PC-3 (cell line): ENCODE measurements at regions not wholly inside any gene's neighbourhood (a gene's known extent, or its start where the extent isn't known, plus 50 kb on each side); places are given as distances from the start of the nearest gene placed in this dataset.

Experiments used
- ATAC-seq: fragments of 200-7000 bp; cut with Tn5 transposase; 2 replicates; pipeline ENCODE4 v1.9.1; 2020; ENCODE audit warnings: mild to moderate bottlenecking, moderate library complexity
- BruUV-seq: library from RNA; stranded (reverse); fragments of 400-500 nt; replicated peaks from 2 replicates; lab custom pipeline; 2021; lab: Mats Ljungman, UMichigan
- CTCF ChIA-PET: fragments of 300-600 bp; sonication (Branson Sonifier 250); formaldehyde crosslinking; loops from one replicate; lab custom pipeline; 2022; ENCODE audit warnings: antibody characterized with exemption; lab: Charles Lee
- POLR2A ChIA-PET: fragments of 300-600 bp; sonication (Branson Sonifier 250); formaldehyde crosslinking; loops from one replicate; lab custom pipeline; 2022; ENCODE audit warnings: antibody characterized with exemption; ENCODE audit not compliant: unreplicated experiment; lab: Charles Lee
- DNase-seq: peaks from one replicate; pipeline ENCODE4 v3.0.0-alpha.2; 2015
- H2AFZ ChIP-seq: fragments of 300-600 bp; sonication (generic); 2 replicates; pipeline ENCODE4 v1.6.0; 2016; ENCODE audit warnings: antibody characterized with exemption, low read length
- H3F3A ChIP-seq: fragments of 300-600 bp; sonication (generic); one replicate; pipeline ENCODE4 v1.6.0; 2017; ENCODE audit warnings: antibody characterized with exemption, low read length, control low read depth, mild to moderate bottlenecking; ENCODE audit not compliant: unreplicated experiment
- H3K27ac ChIP-seq: fragments of 300-600 bp; sonication (generic); 2 replicates; pipeline ENCODE4 v1.5.1; 2016; ENCODE audit warnings: mild to moderate bottlenecking, low read length
- H3K27me3 ChIP-seq: fragments of 300-600 bp; sonication (generic); 2 replicates; pipeline ENCODE4 v1.6.1; 2016; ENCODE audit warnings: low read length, mixed read lengths
- H3K36me3 ChIP-seq: fragments of 300-600 bp; sonication (generic); 2 replicates; pipeline ENCODE4 v1.6.1; 2016; ENCODE audit warnings: low read depth, mixed run types, low read length, mixed read lengths
- H3K4me1 ChIP-seq: fragments of 300-600 bp; sonication (generic); 2 replicates; pipeline ENCODE4 v1.5.1; 2016; ENCODE audit warnings: low read length; ENCODE audit not compliant: insufficient read depth
- H3K4me2 ChIP-seq: fragments of 300-600 bp; sonication (generic); 2 replicates; pipeline ENCODE4 v1.6.0; 2016; ENCODE audit warnings: low read length
- H3K4me3 ChIP-seq: fragments of 300-600 bp; sonication (generic); 2 replicates; pipeline ENCODE4 v1.5.1; 2016; ENCODE audit warnings: mild to moderate bottlenecking, low read length, mixed read lengths
- H3K79me2 ChIP-seq: fragments of 300-600 bp; sonication (generic); 2 replicates; pipeline ENCODE4 v1.6.1; 2017; ENCODE audit warnings: low read length, mixed read lengths
- H3K9ac ChIP-seq: fragments of 300-600 bp; sonication (generic); 2 replicates; pipeline ENCODE4 v1.6.0; 2016; ENCODE audit warnings: mild to moderate bottlenecking, low read length
- H3K9me2 ChIP-seq: fragments of 300-600 bp; sonication (generic); replicated peaks from 2 replicates; pipeline ENCODE4 v1.6.1; 2016; ENCODE audit warnings: mixed run types, low read length, mixed read lengths
- H3K9me3 ChIP-seq: fragments of 300-600 bp; sonication (generic); 2 replicates; pipeline ENCODE4 v1.6.1; 2016; ENCODE audit warnings: low read length, mixed read lengths
- H4K20me1 ChIP-seq: fragments of 300-600 bp; sonication (generic); 2 replicates; pipeline ENCODE4 v1.6.1; 2016; ENCODE audit warnings: low read length, mixed read lengths
- CTCF ChIP-seq: fragments of 300-600 bp; sonication (generic); conservative IDR thresholded peaks from 2 replicates; pipeline ENCODE4 v1.5.1; 2017; ENCODE audit warnings: antibody characterized with exemption, low read depth, mild to moderate bottlenecking, low read length
- EZH2 ChIP-seq: fragments of 300-600 bp; sonication (generic); IDR thresholded peaks from one replicate; pipeline ENCODE4 v1.6.1; 2017; ENCODE audit warnings: antibody characterized with exemption, mild to moderate bottlenecking, low read length; ENCODE audit not compliant: unreplicated experiment
- EZH2phosphoT487 ChIP-seq: fragments of 300-600 bp; sonication (generic); IDR thresholded peaks from 2 replicates; pipeline ENCODE4 v1.6.1; 2018; ENCODE audit warnings: mild to moderate bottlenecking, antibody characterized with exemption, low read length, borderline replicate concordance
- intact Hi-C: fragments of 100-400 bp; cut with micrococcal nuclease; formaldehyde crosslinking; loops from 2 replicates; pipeline ENCODE4 v1.9.0; 2023

- no peak for ATAC-seq
- no peak for TF ChIP-seq EZH2
- no peak for TF ChIP-seq EZH2phosphoT487
- no peak for TF ChIP-seq CTCF
- Histone ChIP-seq H2AFZ (no peak overlapping the region), H3K27me3 (peaks cover 41% of the 10 kb centered on the region), H3K36me3 (no peaks in the 10 kb centered on the region), H3K4me2 (no peak overlapping the region), H3K9me3 (no peaks in the 10 kb centered on the region), H3K4me1 (peaks cover 4% of the 10 kb centered on the region; the same call in 1 of the 2 replicates), H3K79me2 (no peaks in the 10 kb centered on the region), H4K20me1 (no peaks in the 10 kb centered on the region), H3K4me3 (no peak overlapping the region), H3K9me2 (no peaks in the 10 kb centered on the region), H3K27ac (no peak overlapping the region), H3F3A (no peaks in the 10 kb centered on the region), H3K9ac (no peak overlapping the region)
- POLR2A ChIA-PET, result no interaction called here
- CTCF ChIA-PET, result no interaction called here
- no peak for DNase-seq
- intact Hi-C loops, result loop anchor here (5.0 kb wide), 1 partner anchor 222 kb away; no protein-coding TSS in a partner anchor
- no TSS peak for BruUV-seq
These were observed 209.9 kb downstream of the PHETA1 start for GRCh38 chr12:111158992-111159391.

DNA sequence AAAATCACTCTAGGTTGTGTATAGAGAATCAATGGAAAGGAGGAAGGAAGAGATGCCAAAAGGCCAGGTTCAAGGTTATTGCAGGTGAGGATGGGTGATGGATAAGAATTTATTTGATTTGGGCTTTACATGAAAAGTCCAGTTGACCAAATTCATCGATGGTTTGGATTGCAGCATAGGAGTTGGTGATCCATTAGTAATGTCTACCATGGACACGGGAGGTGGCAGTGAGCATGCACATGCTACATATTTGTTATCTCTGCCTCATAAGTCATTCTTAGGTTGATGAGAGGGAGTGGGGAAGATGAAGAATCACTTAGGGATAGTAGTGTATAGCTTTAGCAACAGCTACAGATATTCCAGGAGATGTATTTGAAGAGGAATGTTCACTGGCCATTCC, 211.4 kb downstream of the PHETA1 start:
- H4K20me1 ChIP-seq, result no peaks in the 10 kb centered on the region
- no peak overlapping the region for H3K4me3 ChIP-seq
- intact Hi-C loops, result loop anchor here (5.0 kb wide), 1 partner anchor 220 kb away; no protein-coding TSS in a partner anchor
- peaks cover 56% of the 10 kb centered on the region for H3K27me3 ChIP-seq
- ChIA-PET CTCF (interaction anchor here (0.6 kb wide), 1 partner anchor 199 kb away, joined by 5 read pairs; no protein-coding TSS in a partner anchor), POLR2A (no interaction called here)
- no peaks in the 10 kb centered on the region for H3F3A ChIP-seq
- H3K4me1 ChIP-seq, result peaks cover 4% of the 10 kb centered on the region; the same call in 1 of the 2 replicates
- H3K27ac ChIP-seq, result no peak overlapping the region
- DNase-seq (no peak), ATAC-seq (no peak)
- H2AFZ ChIP-seq, result no peak overlapping the region
- BruUV-seq, result no TSS peak
- no peaks in the 10 kb centered on the region for H3K79me2 ChIP-seq
- H3K36me3 ChIP-seq, result no peaks in the 10 kb centered on the region
- H3K9ac ChIP-seq, result no peak overlapping the region
- no peaks in the 10 kb centered on the region for H3K9me3 ChIP-seq
- no peak overlapping the region for H3K4me2 ChIP-seq
- no peak for TF ChIP-seq EZH2phosphoT487
- no peaks in the 10 kb centered on the region for H3K9me2 ChIP-seq

- ChIA-PET CTCF (no interaction called here), POLR2A (no interaction called here)
- Histone ChIP-seq H2AFZ (no peak overlapping the region), H3K9me2 (no peaks in the 10 kb centered on the region), H3K27me3 (peaks cover 63% of the 10 kb centered on the region), H3K27ac (no peak overlapping the region), H3K4me1 (peaks cover 4% of the 10 kb centered on the region; the same call in 1 of the 2 replicates), H3F3A (no peaks in the 10 kb centered on the region), H3K9me3 (no peaks in the 10 kb centered on the region), H3K79me2 (no peaks in the 10 kb centered on the region), H3K4me3 (no peak overlapping the region), H4K20me1 (no peaks in the 10 kb centered on the region), H3K4me2 (no peak overlapping the region), H3K9ac (no peak overlapping the region), H3K36me3 (no peaks in the 10 kb centered on the region)
- ATAC-seq, result peak; percentile 94
- BruUV-seq, result no TSS peak
- peak; percentile 94 for DNase-seq
- intact Hi-C loops, result loop anchor here (1.0 to 5.0 kb wide), 2 partner anchors 132 to 219 kb away; no protein-coding TSS in a partner anchor
- no peak for TF ChIP-seq EZH2
- TF ChIP-seq CTCF, result peak; percentile 75
- no peak for TF ChIP-seq EZH2phosphoT487
These were observed 212.6 kb downstream of the PHETA1 start for GRCh38 chr12:111156304-111156703.
